ENCODE measurements at regions not wholly inside any gene's neighbourhood (a gene's known extent, or its start where the extent isn't known, plus 50 kb on each side); places are given as distances from the start of the nearest gene placed in this dataset.

DNA sequence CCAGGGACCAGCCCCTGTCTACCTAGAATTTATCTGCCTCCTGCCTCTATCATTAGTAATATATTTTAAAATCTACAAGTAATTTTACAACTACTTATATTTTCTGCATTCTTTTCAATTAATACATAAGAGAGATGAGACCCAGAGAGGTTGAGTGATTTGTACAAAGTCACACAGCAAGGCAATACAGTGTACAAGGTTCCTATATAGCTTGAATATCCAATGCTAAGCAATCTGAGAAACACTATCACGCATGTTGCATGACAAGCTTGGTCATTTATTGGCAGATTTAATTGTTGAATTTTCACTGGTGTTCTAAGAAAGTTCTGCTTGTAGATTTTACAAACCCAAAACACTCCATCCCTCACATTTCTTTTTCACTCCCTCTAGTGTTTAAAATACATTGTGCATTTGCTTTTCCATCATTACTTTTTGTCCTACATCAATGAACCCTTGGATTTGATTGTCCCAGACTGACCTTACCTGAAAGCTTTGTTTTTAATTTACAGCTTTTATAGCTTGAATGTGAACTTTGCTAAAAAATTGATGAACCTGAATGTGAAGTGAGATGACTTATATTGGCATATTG is 520.9 kb upstream of the CITED2 start:
- TF ChIP-seq, protein P1, sequence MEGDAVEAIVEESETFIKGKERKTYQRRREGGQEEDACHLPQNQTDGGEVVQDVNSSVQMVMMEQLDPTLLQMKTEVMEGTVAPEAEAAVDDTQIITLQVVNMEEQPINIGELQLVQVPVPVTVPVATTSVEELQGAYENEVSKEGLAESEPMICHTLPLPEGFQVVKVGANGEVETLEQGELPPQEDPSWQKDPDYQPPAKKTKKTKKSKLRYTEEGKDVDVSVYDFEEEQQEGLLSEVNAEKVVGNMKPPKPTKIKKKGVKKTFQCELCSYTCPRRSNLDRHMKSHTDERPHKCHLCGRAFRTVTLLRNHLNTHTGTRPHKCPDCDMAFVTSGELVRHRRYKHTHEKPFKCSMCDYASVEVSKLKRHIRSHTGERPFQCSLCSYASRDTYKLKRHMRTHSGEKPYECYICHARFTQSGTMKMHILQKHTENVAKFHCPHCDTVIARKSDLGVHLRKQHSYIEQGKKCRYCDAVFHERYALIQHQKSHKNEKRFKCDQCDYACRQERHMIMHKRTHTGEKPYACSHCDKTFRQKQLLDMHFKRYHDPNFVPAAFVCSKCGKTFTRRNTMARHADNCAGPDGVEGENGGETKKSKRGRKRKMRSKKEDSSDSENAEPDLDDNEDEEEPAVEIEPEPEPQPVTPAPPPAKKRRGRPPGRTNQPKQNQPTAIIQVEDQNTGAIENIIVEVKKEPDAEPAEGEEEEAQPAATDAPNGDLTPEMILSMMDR (IDR thresholded peaks at IDR 0.05; ENCODE audit: poor library complexity, severe bottlenecking) = no peak
- TF ChIP-seq SMC3 (conservative IDR thresholded peaks at IDR 0.05; ENCODE audit: poor library complexity) = no peak
- TF ChIP-seq POLR2AphosphoS5 (IDR thresholded peaks at IDR 0.05) = no peak

Data from neural cell (in vitro differentiated cells).